Activated CD8-positive, alpha-beta memory T cell treated with anti-CD3 and anti-CD28 coated beads for 48 hours (primary cell): ENCODE measurements at regions not wholly inside any gene's neighbourhood (a gene's known extent, or its start where the extent isn't known, plus 50 kb on each side); places are given as distances from the start of the nearest gene placed in this dataset.
A peak's percentile ranks its signal among the peaks of the same experiment; 100 is the strongest.
"Not testable (repeated sequence)": the region's sequence is repeated elsewhere in the genome, so short reads cannot be mapped to it uniquely, and the experiment has no call there.

Experiments
- DNase-seq, 3 experiments: peaks; one replicate each; pipeline ENCODE4 v3.0.0-alpha.2; 2020; ENCODE audit warnings: low read depth in 2 of 3, low spot score in 2 of 3

DNA sequence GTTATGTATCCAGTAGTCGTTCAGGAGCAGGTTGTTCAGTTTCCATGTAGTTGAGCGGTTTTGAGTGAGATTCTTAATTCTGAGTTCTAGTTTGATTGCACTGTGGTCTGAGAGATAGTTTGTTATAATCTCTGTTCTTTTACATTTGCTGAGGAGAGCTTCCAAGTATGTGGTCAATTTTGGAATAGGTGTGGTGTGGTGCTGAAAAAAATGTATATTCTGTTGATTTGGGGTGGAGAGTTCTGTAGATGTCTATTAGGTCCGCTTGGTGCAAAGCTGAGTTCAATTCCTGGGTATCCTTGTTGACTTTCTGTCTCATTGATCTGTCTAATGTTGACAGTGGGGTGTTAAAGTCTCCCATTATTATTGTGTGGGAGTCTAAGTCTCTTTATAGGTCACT lies 68.6 kb upstream of the IZUMO1R start:
- not testable (repeated sequence) for DNase-seq

DNA sequence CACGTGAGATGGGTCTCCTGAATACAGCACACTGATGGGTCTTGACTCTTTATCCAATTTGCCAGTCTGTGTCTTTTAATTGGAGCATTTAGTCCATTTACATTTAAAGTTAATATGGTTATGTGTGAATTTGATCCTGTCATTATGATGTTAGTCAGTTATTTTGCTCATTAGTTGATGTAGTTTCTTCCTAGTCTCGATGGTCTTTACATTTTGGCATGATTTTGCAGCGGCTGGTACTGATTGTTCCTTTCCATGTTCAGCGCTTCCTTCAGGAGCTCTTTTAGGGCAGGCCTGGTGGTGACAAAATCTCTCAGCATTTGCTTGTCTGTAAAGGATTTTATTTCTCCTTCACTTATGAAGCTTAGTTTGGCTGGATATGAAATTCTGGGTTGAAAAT lies 68.0 kb upstream of the IZUMO1R start:
- peak in 1 of 3 experiments; percentile 6 for DNase-seq

DNA sequence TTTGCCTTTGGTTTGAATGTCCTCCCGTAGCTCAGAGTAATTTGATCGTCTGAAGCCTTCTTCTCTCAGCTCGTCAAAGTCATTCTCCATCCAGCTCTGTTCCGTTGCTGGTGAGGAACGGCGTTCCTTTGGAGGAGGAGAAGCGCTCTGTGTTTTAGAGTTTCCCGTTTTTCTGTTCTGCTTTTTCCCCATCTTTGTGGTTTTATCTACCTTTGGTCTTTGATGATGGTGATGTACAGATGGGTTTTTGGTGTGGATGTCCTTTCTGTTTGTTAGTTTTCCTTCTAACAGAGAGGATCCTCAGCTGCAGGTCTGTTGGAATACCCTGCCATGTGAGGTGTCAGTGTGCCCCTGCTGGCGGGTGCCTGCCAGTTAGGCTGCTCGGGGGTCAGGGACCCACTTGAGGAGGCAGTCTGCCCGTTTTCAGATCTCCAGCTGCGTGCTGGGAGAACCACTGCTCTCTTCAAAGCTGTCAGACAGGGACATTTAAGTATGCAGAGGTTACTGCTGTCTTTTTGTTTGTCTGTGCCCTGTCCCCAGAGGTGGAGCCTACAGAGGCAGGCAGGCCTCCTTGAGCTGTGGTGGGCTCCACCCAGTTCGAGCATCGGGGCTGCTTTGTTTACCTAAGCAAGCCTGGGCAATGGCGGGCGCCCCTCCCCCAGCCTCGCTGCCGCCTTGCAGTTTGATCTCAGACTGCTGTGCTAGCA lies 66.8 kb upstream of the IZUMO1R start:
- peak in 1 of 3 experiments; percentile 11 for DNase-seq

DNA sequence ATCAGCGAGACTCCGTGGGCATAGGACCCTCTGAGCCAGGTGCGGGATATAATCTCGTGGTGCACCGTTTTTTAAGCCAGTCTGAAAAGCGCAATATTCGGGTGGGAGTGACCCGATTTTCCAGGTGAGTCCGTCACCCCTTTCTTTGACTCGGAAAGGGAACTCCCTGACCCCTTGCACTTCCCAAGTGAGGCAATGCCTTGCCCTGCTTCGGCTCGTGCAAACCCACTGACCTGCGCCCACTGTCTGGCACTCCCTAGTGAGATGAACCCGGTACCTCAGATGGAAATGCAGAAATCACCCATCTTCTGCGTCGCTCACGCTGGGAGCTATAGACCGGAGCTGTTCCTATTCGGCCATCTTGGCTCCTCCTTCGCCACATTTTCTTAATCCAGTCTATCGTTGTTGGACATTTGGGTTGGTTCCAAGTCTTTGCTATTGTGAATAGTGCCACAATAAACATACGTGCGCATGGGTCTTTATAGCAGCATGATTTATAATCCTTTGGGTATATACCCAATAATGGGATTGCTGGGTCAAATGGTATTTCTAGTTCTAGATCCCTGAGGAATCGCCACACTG lies 66.1 kb upstream of the IZUMO1R start:
- DNase-seq = peak in 1 of 3 experiments; percentile 27

DNA sequence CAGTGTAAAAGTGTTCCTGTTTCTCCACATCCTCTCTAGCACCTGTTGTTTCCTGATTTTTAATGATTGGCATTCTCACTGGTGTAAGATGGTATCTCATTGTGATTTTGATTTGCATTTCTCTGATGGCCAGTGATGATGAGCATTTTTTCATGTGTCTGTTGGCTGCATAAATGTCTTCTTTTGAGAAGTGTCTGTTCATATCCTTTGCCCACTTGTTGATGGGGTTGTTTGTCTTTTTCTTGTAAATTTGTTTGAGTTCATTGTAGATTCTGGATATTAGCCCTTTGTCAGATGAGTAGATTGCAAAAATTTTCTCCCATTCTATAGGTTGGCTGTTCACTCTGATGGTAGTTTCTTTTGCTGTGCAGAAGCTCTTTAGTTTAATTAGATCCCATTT lies 65.6 kb upstream of the IZUMO1R start:
- not testable (repeated sequence) for DNase-seq

DNA sequence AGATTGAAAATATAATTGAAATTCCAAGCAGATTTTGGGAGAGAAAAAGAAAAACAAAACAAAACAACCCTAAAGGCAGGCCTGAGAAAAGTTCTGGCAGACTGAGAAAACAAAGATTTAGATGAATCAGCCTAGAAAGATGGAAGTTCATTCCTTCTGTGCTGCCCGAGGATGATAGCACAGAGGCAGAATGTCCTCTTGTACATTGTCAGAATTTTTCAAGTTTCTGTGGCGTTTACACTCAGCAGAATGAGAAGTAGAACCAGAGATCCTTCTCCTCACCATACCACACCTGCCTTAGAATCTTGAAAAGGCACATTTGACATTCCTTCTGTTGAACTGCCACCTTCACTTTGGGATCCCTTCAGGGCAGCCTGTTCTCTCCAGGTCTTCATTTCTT lies 62.5 kb upstream of the IZUMO1R start:
- DNase-seq = no peak

DNA sequence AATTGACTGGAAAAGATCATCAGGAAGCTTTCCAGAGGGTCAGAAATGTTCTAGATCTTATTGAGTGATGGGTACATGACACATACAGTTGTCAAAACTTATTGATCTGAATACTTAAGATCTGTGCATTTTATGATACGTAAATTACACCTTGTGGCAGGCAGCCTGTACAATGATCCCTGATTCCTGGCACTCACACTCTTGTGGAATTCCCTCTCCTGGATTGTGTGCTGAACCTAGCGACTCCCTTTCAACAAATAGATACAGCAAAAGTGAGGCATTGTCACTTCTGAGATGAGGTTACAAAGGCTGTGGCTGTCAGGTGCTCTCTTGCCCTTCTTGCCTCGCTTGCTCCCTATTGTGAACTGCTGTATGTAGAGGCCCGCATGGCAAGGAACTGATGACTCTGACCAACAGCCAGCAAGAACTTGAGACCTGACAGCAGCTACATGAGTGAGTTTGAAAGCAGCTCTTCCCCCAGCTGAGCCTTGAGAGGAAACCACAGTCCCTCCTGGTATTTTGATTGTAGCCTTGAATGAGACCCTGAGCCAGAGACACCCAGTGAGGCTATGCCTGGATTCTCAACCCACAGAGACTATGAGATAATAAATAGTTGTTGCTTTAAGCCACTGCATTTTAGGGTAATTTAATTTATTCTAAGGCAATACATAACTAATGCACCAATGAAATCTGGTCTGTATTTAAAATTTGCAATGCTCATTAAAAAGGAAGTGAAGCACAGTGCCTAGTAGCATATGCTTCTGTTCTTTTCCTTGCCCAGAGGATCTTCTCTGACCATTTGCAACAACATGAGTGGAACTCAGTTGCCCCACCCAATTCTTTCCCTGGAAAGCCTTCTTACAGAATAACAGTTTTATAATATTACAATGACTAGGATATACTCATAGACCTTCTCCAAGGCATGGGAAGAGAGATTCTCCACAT lies 60.5 kb upstream of the IZUMO1R start:
- DNase-seq = no peak

DNA sequence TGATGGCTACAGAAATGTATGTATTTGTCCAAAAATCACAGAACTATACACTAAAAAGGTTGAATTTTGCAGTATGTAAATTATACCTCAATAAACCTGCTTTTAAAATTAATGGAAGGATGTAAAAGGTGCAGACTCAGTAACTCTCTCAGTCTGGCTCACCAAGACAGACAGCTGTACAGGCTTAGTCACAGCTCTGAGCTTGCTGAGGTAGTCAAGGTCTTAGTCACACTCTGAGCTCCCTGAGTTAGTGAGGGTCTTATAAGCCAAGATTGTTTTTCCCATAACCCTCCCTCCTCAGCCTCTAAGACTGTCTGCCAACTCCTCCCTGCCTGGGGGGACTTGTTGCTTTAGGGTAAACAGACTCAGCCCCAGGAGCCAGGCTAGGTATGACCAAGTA lies 59.3 kb upstream of the IZUMO1R start:
- DNase-seq = no peak

DNA sequence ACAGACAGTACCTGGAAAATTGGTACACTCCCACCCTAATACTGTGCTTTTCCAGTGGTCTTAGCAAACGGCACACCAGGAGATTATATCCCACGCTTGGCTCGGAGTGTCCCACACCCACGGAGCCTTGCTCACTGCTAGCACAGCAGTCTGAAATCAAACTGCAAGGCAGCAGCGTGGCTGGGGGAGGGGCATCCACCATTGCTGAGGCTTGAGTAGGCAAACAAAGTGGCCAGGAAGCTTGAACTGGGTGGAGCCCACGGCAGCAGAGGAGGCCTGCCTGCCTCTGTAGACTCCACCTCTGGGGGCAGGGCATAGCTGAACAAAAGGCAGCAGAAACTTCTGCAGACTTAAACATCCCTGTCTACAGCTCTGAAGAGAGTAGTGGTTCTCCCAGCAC lies 56.1 kb upstream of the IZUMO1R start:
- DNase-seq = not testable (repeated sequence)

DNA sequence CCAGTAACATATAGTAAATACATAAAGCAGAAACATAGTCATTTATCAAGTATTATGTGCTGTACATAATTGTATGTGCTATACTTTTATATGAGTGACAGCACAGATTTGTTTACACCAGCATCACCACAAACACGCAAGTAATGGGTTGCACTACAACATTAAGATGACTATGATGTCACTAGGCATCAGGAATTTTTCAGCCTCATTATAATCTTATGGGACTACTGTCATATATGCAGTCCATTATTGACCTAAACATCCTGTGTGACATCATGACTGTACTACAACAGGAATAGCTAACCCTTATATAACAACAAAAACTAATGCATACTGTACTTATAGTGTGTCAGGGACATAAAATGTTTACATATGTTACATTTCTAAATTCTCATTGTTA lies 50.2 kb upstream of the IZUMO1R start:
- DNase-seq = no peak
